ENCODE measurements at regions not wholly inside any gene's neighbourhood (a gene's known extent, or its start where the extent isn't known, plus 50 kb on each side); places are given as distances from the start of the nearest gene placed in this dataset.

- no peaks in the 10 kb centered on the region for H3K9me3 Mint-ChIP-seq
These were observed 104.6 kb upstream of the SELENOK start for GRCh38 chr3:53996141-53996874.

GRCh38 chr3:53994986-53995603 lies 103.4 kb upstream of the SELENOK start:
- no peak overlapping the region for H3K27ac Mint-ChIP-seq
- H3K9me3 Mint-ChIP-seq = no peaks in the 10 kb centered on the region
- no peak for ATAC-seq
- no peak overlapping the region for H3K4me3 Mint-ChIP-seq
- H3K27me3 Mint-ChIP-seq = peaks cover 32% of the 10 kb centered on the region
- peaks cover 8% of the 10 kb centered on the region for H3K4me1 Mint-ChIP-seq
- no peaks in the 10 kb centered on the region for H3K36me3 Mint-ChIP-seq

More at GRCh38 chr3:53996141-53996874, 104.6 kb upstream of the SELENOK start:
- ATAC-seq = peak; percentile 27
- peaks cover 8% of the 10 kb centered on the region for H3K4me1 Mint-ChIP-seq
- H3K4me3 Mint-ChIP-seq = no peak overlapping the region
- peaks cover 30% of the 10 kb centered on the region for H3K27me3 Mint-ChIP-seq
- no peak overlapping the region for H3K27ac Mint-ChIP-seq
- no peaks in the 10 kb centered on the region for H3K36me3 Mint-ChIP-seq

- ATAC-seq = no peak
- Mint-ChIP-seq H3K9me3 (no peaks in the 10 kb centered on the region), H3K27ac (no peak overlapping the region), H3K4me3 (no peak overlapping the region), H3K4me1 (peaks cover 4% of the 10 kb centered on the region), H3K36me3 (no peaks in the 10 kb centered on the region), H3K27me3 (peaks cover 9% of the 10 kb centered on the region)
These were observed 99.6 kb upstream of the SELENOK start for GRCh38 chr3:53991240-53991639.

DNA sequence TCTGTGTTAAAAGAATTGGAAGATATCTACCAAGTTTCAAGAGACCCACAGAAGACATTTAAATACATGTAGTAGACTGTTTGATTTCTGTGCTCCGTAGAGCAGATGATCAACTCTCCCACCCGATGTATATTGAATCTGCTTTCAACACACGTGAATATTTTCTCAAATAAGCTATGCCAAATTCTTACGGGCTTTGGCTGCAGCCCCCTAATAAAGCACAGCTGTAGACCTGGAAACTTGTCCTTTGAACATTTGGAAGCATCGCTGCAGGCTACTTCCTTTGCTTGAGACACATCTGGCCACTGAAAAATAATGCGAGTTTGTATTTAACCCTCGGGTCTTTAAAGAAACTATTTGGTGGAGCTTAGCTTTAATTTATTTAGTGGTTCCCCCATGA lies 98.3 kb upstream of the SELENOK start:
- no peaks in the 10 kb centered on the region for H3K36me3 Mint-ChIP-seq
- no peak for ATAC-seq
- no peak overlapping the region for H3K27ac Mint-ChIP-seq
- no peak overlapping the region for H3K4me3 Mint-ChIP-seq
- H3K27me3 Mint-ChIP-seq = peaks cover 17% of the 10 kb centered on the region
- no peaks in the 10 kb centered on the region for H3K4me1 Mint-ChIP-seq
- no peaks in the 10 kb centered on the region for H3K9me3 Mint-ChIP-seq

GRCh38 chr3:53989451-53989850 lies 97.8 kb upstream of the SELENOK start:
- Mint-ChIP-seq H3K27ac (no peak overlapping the region), H3K4me3 (no peak overlapping the region), H3K36me3 (no peaks in the 10 kb centered on the region), H3K27me3 (peaks cover 17% of the 10 kb centered on the region), H3K9me3 (peaks cover 1% of the 10 kb centered on the region), H3K4me1 (no peaks in the 10 kb centered on the region)
- no peak for ATAC-seq

DNA sequence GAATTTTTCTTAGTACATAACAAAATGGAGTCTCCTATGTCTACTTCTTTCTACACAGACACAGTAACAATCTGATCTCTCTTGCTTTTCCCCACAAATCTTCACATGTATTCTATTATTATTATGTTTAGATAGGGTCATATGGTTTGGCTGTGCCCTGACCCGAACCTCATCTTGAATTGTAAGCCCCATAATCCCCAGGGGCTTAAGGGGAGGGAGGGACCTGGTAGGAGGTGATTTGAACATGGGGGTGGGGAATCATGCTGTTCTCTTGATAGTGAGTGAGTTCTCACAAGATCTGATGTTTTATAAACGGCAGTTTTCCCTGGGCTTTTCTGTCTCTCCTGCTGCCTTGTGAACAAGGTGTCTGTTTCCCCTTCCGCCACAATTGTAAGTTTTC lies 86.7 kb upstream of the SELENOK start:
- Mint-ChIP-seq H3K27ac (no peak overlapping the region), H3K4me3 (no peak overlapping the region), H3K9me3 (peaks cover 21% of the 10 kb centered on the region), H3K36me3 (no peaks in the 10 kb centered on the region), H3K4me1 (no peaks in the 10 kb centered on the region), H3K27me3 (peaks cover 29% of the 10 kb centered on the region)
- no peak for ATAC-seq

- no peak overlapping the region for H3K4me3 Mint-ChIP-seq
- peaks cover 21% of the 10 kb centered on the region for H3K9me3 Mint-ChIP-seq
These were observed 83.7 kb upstream of the SELENOK start for GRCh38 chr3:53975382-53975781.

GRCh38 chr3:53974324-53974723 lies 82.7 kb upstream of the SELENOK start:
- H3K9me3 Mint-ChIP-seq = peaks cover 21% of the 10 kb centered on the region
- peaks cover 14% of the 10 kb centered on the region for H3K27me3 Mint-ChIP-seq
- H3K36me3 Mint-ChIP-seq = no peaks in the 10 kb centered on the region
- no peak overlapping the region for H3K4me3 Mint-ChIP-seq
- ATAC-seq = no peak
- H3K4me1 Mint-ChIP-seq = no peaks in the 10 kb centered on the region
- H3K27ac Mint-ChIP-seq = no peak overlapping the region

More at GRCh38 chr3:53975382-53975781, 83.7 kb upstream of the SELENOK start:
- Mint-ChIP-seq H3K4me1 (no peaks in the 10 kb centered on the region), H3K27ac (no peak overlapping the region), H3K36me3 (no peaks in the 10 kb centered on the region), H3K27me3 (peaks cover 24% of the 10 kb centered on the region)
- no peak for ATAC-seq

DNA sequence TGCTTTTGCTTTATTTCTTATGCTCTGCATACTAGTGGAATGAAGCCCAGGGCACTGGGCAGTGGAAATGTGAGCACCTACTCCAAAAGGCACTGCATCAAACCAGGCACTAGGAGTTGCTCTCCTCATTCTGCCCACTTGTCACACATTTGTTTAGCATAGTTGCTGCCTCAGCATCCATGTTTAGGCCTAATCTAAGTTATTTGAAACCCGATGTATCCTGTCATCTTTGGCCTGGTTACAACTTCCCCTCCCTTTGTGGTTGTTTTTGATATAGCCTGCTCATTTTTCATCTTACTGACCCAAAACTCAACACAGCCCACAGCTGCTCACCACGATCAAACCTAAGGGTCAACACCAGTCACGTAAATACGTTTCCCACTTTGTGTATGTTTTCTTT lies 82.2 kb upstream of the SELENOK start:
- H3K27ac Mint-ChIP-seq = no peak overlapping the region
- H3K4me1 Mint-ChIP-seq = no peaks in the 10 kb centered on the region
- ATAC-seq = no peak
- H3K36me3 Mint-ChIP-seq = no peaks in the 10 kb centered on the region
- H3K27me3 Mint-ChIP-seq = peaks cover 12% of the 10 kb centered on the region
- H3K9me3 Mint-ChIP-seq = peaks cover 21% of the 10 kb centered on the region
- no peak overlapping the region for H3K4me3 Mint-ChIP-seq

- Mint-ChIP-seq H3K9me3 (peaks cover 20% of the 10 kb centered on the region), H3K4me3 (no peak overlapping the region), H3K4me1 (no peaks in the 10 kb centered on the region), H3K27me3 (peaks cover 6% of the 10 kb centered on the region), H3K36me3 (no peaks in the 10 kb centered on the region), H3K27ac (no peak overlapping the region)
- ATAC-seq = no peak
These were observed 79.0 kb upstream of the SELENOK start for GRCh38 chr3:53970661-53971060.

DNA sequence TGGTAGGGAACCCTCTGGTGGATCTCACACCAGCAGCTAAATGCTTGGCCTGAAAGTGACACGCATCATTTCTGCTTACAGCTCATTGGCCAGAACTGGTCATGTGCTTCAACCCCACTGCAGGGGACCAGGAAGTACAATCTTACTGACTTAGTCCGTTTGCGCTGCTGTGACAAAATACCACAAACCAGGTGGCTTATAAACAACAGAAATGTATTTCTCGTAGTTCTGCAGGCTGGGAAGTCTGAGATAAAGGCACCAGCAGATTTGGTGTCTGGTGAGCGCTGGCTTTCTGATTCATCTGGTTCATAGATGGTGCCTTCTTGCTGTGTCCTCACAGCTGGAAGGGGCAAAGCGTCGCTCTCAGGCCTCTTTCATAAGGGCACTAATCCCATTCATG lies 77.4 kb upstream of the SELENOK start:
- Mint-ChIP-seq H3K4me1 (no peaks in the 10 kb centered on the region), H3K9me3 (peaks cover 16% of the 10 kb centered on the region), H3K27ac (no peak overlapping the region), H3K4me3 (no peak overlapping the region), H3K36me3 (no peaks in the 10 kb centered on the region), H3K27me3 (peaks cover 7% of the 10 kb centered on the region)
- no peak for ATAC-seq

DNA sequence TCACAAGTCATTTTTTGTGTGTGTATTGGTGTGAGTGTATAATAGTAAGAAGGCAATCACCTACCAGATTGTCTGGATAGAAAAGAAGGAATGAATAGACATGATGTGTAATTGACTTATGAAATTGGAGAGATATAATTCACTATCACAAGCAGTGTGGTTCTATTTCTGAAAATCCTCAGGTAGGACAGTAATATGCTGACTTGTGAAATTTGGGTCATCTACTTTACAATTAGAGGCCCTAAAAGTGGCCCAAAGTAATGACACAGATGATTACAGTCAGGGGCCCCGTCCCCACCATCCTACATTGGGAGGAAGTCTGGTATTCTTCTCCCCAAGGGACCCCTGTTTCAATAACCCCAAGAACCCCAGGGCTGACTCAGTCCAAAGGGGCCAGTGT lies 73.6 kb upstream of the SELENOK start:
- Mint-ChIP-seq H3K9me3 (peaks cover 5% of the 10 kb centered on the region), H3K36me3 (no peaks in the 10 kb centered on the region), H3K27me3 (peaks cover 30% of the 10 kb centered on the region), H3K4me3 (no peak overlapping the region), H3K27ac (no peak overlapping the region), H3K4me1 (no peaks in the 10 kb centered on the region)
- ATAC-seq = no peak

GRCh38 chr3:53957831-53958230 lies 66.2 kb upstream of the SELENOK start:
- ATAC-seq = peak; percentile 24
- H3K27me3 Mint-ChIP-seq = peaks cover 24% of the 10 kb centered on the region
- H3K4me3 Mint-ChIP-seq = no peak overlapping the region
- H3K27ac Mint-ChIP-seq = no peak overlapping the region
- H3K36me3 Mint-ChIP-seq = no peaks in the 10 kb centered on the region
- no peaks in the 10 kb centered on the region for H3K4me1 Mint-ChIP-seq
- no peaks in the 10 kb centered on the region for H3K9me3 Mint-ChIP-seq

DNA sequence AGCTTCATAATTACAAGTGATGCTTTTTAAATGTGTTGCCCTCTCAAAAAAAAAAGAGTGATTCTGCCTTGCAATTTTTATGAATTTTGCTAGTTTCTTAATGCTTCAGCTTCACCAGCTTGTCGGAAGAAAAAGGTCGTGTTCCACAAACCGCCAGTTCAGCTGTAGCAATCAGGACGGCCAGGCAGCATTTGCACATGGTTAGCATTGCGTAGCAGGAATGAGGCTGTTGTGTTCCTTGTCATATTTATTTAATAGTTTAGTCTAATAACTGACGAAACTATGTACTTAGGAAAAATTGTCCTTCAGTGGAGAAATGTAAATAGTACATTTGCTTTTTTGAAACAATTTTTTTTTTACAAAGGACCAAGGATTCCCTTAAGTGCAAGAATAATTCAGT lies 64.9 kb upstream of the SELENOK start:
- no peak for ATAC-seq
- H3K27ac Mint-ChIP-seq = no peak overlapping the region
- no peaks in the 10 kb centered on the region for H3K4me1 Mint-ChIP-seq
- no peaks in the 10 kb centered on the region for H3K36me3 Mint-ChIP-seq
- H3K4me3 Mint-ChIP-seq = no peak overlapping the region
- no peaks in the 10 kb centered on the region for H3K9me3 Mint-ChIP-seq
- H3K27me3 Mint-ChIP-seq = peaks cover 14% of the 10 kb centered on the region

DNA sequence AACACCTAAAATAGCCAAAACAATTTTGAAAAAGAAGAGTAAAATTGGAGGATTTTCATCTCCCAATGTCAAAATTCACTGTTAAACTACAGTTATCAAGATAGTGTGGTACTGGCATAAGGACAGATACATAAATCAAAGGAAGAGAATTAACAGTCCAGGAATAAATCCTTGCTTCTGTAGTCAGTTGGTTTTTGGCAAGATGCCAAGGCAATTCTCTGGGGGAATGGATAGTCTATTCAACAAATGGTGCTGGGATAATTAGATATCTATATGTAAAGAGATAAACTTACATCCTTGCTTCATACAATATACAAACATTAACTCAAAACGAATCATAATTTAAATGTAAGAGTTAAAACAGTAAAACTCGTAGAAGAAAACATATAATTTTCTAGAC lies 57.9 kb upstream of the SELENOK start:
- Mint-ChIP-seq H3K9me3 (peaks cover 9% of the 10 kb centered on the region), H3K27me3 (peaks cover 36% of the 10 kb centered on the region), H3K4me1 (no peaks in the 10 kb centered on the region), H3K4me3 (no peak overlapping the region), H3K27ac (no peak overlapping the region), H3K36me3 (peaks cover 9% of the 10 kb centered on the region)
- no peak for ATAC-seq

DNA sequence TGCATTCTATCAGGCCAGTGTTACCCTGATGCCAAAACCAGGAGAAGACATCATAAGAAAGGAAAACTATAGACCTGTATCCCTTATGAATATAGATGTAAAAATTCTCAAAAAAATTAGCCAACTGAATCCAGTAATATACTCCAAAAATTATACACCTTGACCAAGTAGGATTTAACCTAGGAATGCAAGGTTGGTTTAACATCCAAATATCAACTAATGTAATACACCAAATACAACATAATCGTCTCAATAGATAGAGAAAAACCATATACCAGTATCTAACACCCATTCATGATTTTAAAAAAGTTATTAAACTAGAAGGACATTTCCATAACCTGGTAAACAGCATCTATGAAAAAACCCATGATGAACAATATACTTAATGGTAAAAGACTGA lies 56.5 kb upstream of the SELENOK start:
- H3K9me3 Mint-ChIP-seq = peaks cover 9% of the 10 kb centered on the region
- H3K36me3 Mint-ChIP-seq = peaks cover 9% of the 10 kb centered on the region
- no peak overlapping the region for H3K4me3 Mint-ChIP-seq
- H3K27ac Mint-ChIP-seq = no peak overlapping the region
- peaks cover 34% of the 10 kb centered on the region for H3K27me3 Mint-ChIP-seq
- no peak for ATAC-seq
- no peaks in the 10 kb centered on the region for H3K4me1 Mint-ChIP-seq

Data from stimulated activated memory B cell treated with anti-CD40 and anti-IgM and Interleukin-4, amounts not matched to agents 10 μg/mL and 1 μg/mL and 100 μg/mL, for 72 hours (primary cell).